ENCODE measurements at regions not wholly inside any gene's neighbourhood (a gene's known extent, or its start where the extent isn't known, plus 50 kb on each side); places are given as distances from the start of the nearest gene placed in this dataset.

- ChIA-PET POLR2A (no interaction called here), CTCF (no interaction called here)
- Histone ChIP-seq H3K9me3 (no peaks in the 10 kb centered on the region), H3K27me3 (replicated peaks; ENCODE audit: control insufficient read depth, insufficient read depth, low read length) (no peaks in the 10 kb centered on the region), H3K36me3 (ENCODE audit: control insufficient read depth, insufficient read depth, low read length) (no peaks in the 10 kb centered on the region), H3K4me3 (ENCODE audit: low read depth, low read length) (no peak overlapping the region), H3K4me1 (no peaks in the 10 kb centered on the region)
- Mint-ChIP-seq H3K4me3 (ENCODE audit: unreplicated experiment) (no peak overlapping the region), H3K27ac (ENCODE audit: unreplicated experiment) (no peak overlapping the region), H3K4me1 (ENCODE audit: low read depth, unreplicated experiment) (no peaks in the 10 kb centered on the region), H3K36me3 (ENCODE audit: insufficient read depth, unreplicated experiment) (no peaks in the 10 kb centered on the region), H3K27me3 (ENCODE audit: insufficient read depth, unreplicated experiment) (no peaks in the 10 kb centered on the region), H3K9me3 (ENCODE audit: unreplicated experiment) (no peaks in the 10 kb centered on the region)
- intact Hi-C loops (cut with micrococcal nuclease; ENCODE audit: unreplicated experiment): no loop called here
- no peak for TF ChIP-seq CTCF (IDR thresholded peaks at IDR 0.05; ENCODE audit: insufficient read depth in 1 of 2, low read depth in 1 of 2, low read length in 1 of 2, severe bottlenecking in 1 of 2, unreplicated experiment in 1 of 2)
- DNase-seq: no peak
- BruUV-seq (replicated peaks): no TSS peak
Measured at GRCh38 chr3:83835040-83835439, 1123.7 kb upstream of the CADM2 start.

DNA sequence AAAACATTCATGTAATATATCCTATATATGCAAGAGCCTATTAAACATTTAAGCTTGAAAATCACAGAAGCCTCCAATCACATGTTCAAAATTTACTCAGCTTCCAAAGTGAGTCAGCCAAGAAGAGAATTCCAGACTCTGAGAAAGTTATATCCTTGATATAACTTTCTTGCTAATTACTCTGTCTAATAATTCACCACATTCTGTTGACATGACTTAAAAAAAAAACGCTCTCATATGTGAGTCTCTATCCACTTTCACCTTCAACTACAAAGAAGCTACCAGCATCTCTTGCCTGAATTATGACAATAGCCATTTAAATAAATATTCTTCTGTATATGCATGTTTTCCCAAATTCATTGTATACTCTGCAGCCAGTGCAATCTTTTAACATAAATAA, 1116.3 kb upstream of the CADM2 start:
- POLR2A ChIA-PET: no interaction called here

DNA sequence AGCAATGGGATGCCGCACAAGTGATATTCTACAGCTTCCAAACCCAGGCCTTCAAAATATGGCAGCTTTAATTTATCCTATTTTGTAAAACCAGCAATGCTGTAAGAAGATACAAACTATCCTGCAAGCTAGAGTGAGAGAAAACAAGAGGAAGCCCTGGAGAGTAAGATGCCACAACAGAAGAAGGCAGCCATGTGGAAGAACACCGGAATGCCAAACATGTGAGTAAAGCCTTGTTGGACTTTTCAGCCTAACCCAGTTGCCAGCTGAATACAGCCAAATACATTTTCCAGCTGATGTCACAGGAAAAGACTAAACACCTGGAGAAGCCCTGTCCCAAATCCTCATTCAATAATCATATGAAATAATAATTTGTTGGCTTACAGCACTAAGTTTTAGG, 1115.1 kb upstream of the CADM2 start:
- Mint-ChIP-seq H3K27ac (ENCODE audit: unreplicated experiment) (no peak overlapping the region), H3K9me3 (ENCODE audit: unreplicated experiment) (no peaks in the 10 kb centered on the region), H3K4me1 (ENCODE audit: low read depth, unreplicated experiment) (no peaks in the 10 kb centered on the region), H3K4me3 (ENCODE audit: unreplicated experiment) (no peak overlapping the region), H3K36me3 (ENCODE audit: insufficient read depth, unreplicated experiment) (no peaks in the 10 kb centered on the region), H3K27me3 (ENCODE audit: insufficient read depth, unreplicated experiment) (no peaks in the 10 kb centered on the region)
- no peaks in the 10 kb centered on the region for H3K4me1 ChIP-seq
- CTCF ChIA-PET: no interaction called here
- no peak for TF ChIP-seq CTCF (IDR thresholded peaks at IDR 0.05; ENCODE audit: insufficient read depth in 1 of 2, low read depth in 1 of 2, low read length in 1 of 2, severe bottlenecking in 1 of 2, unreplicated experiment in 1 of 2)
- no peaks in the 10 kb centered on the region; the same call in 1 of the 2 replicates for H3K9me3 ChIP-seq
- no TSS peak for BruUV-seq (replicated peaks)
- no peaks in the 10 kb centered on the region for H3K36me3 ChIP-seq (ENCODE audit: control insufficient read depth, insufficient read depth, low read length)
- POLR2A ChIA-PET: no interaction called here
- H3K4me3 ChIP-seq (ENCODE audit: low read depth, low read length): no peak overlapping the region
- H3K27me3 ChIP-seq (replicated peaks; ENCODE audit: control insufficient read depth, insufficient read depth, low read length): no peaks in the 10 kb centered on the region
- DNase-seq: no peak
- intact Hi-C loops (cut with micrococcal nuclease; ENCODE audit: unreplicated experiment): no loop called here

More for the DNA sequence above, 1116.3 kb upstream of the CADM2 start:
- no TSS peak for BruUV-seq (replicated peaks)
- H3K27me3 ChIP-seq (replicated peaks; ENCODE audit: control insufficient read depth, insufficient read depth, low read length): no peaks in the 10 kb centered on the region
- no peak for DNase-seq
- Mint-ChIP-seq H3K27ac (ENCODE audit: unreplicated experiment) (no peak overlapping the region), H3K9me3 (ENCODE audit: unreplicated experiment) (no peaks in the 10 kb centered on the region), H3K36me3 (ENCODE audit: insufficient read depth, unreplicated experiment) (no peaks in the 10 kb centered on the region), H3K4me3 (ENCODE audit: unreplicated experiment) (no peak overlapping the region), H3K27me3 (ENCODE audit: insufficient read depth, unreplicated experiment) (no peaks in the 10 kb centered on the region), H3K4me1 (ENCODE audit: low read depth, unreplicated experiment) (no peaks in the 10 kb centered on the region)
- H3K4me3 ChIP-seq (ENCODE audit: low read depth, low read length): no peak overlapping the region
- H3K9me3 ChIP-seq: no peaks in the 10 kb centered on the region; the same call in 1 of the 2 replicates
- no peaks in the 10 kb centered on the region for H3K36me3 ChIP-seq (ENCODE audit: control insufficient read depth, insufficient read depth, low read length)
- intact Hi-C loops (cut with micrococcal nuclease; ENCODE audit: unreplicated experiment): no loop called here
- CTCF ChIA-PET: no interaction called here
- H3K4me1 ChIP-seq: no peaks in the 10 kb centered on the region
- TF ChIP-seq CTCF (IDR thresholded peaks at IDR 0.05; ENCODE audit: insufficient read depth in 1 of 2, low read depth in 1 of 2, low read length in 1 of 2, severe bottlenecking in 1 of 2, unreplicated experiment in 1 of 2): no peak
